OCI-LY1 (cell line): ENCODE measurements at regions not wholly inside any gene's neighbourhood (a gene's known extent, or its start where the extent isn't known, plus 50 kb on each side); places are given as distances from the start of the nearest gene placed in this dataset.
"Not testable (repeated sequence)": the region's sequence is repeated elsewhere in the genome, so short reads cannot be mapped to it uniquely, and the experiment has no call there.

Experiments
- H2AFZ ChIP-seq: fragments of 200-600 bp; sonication (generic), shearing (Covaris generic); 2 replicates; pipeline ENCODE4 v1.6.0; 2014; ENCODE audit warnings: antibody characterized with exemption, mild to moderate bottlenecking, low read length
- H3F3A ChIP-seq: fragments of 200-600 bp; sonication (generic), shearing (Covaris generic); 2 replicates; pipeline ENCODE4 v1.6.0; 2014; ENCODE audit warnings: mild to moderate bottlenecking, antibody characterized with exemption, low read length, moderate library complexity; ENCODE audit not compliant: insufficient read depth
- H3K27ac ChIP-seq: fragments of 200-600 bp; sonication (generic); 2 replicates; pipeline ENCODE4 v1.5.1; 2014; ENCODE audit warnings: low read length, mixed run types, mild to moderate bottlenecking, low read depth; ENCODE audit not compliant: poor library complexity, severe bottlenecking
- H3K27me3 ChIP-seq: fragments of 200-600 bp; sonication (generic); 2 replicates; pipeline ENCODE4 v1.6.0; 2014; ENCODE audit warnings: antibody characterized with exemption, mild to moderate bottlenecking, low read length, moderate library complexity; ENCODE audit not compliant: insufficient read depth
- H3K36me3 ChIP-seq: fragments of 200-600 bp; sonication (generic); 2 replicates; pipeline ENCODE4 v1.6.1; 2014; ENCODE audit warnings: mild to moderate bottlenecking, antibody characterized with exemption, low read length, moderate library complexity, mixed read lengths; ENCODE audit not compliant: insufficient read depth
- H3K4me1 ChIP-seq: fragments of 200-600 bp; sonication (generic); 2 replicates; pipeline ENCODE4 v1.5.1; 2014; ENCODE audit warnings: mild to moderate bottlenecking, low read length, moderate library complexity; ENCODE audit not compliant: insufficient read depth, severe bottlenecking
- H3K4me2 ChIP-seq: fragments of 200-600 bp; sonication (generic), shearing (Covaris generic); 2 replicates; pipeline ENCODE4 v1.6.1; 2014; ENCODE audit warnings: low read length
- H3K4me3 ChIP-seq: fragments of 200-600 bp; sonication (generic); 2 replicates; pipeline ENCODE4 v1.5.1; 2014; ENCODE audit warnings: low read length, low read depth, mild to moderate bottlenecking, mixed read lengths; ENCODE audit not compliant: poor library complexity, severe bottlenecking
- H3K79me2 ChIP-seq: fragments of 200-600 bp; shearing (Covaris generic); 2 replicates; pipeline ENCODE4 v1.6.1; 2016; ENCODE audit warnings: mixed run types, low read length, mixed read lengths; ENCODE audit not compliant: insufficient read depth
- H3K9ac ChIP-seq: fragments of 200-600 bp; sonication (generic), shearing (Covaris generic); 2 replicates; pipeline ENCODE4 v1.6.1; 2014; ENCODE audit warnings: mild to moderate bottlenecking, low read length, mixed read lengths
- H3K9me2 ChIP-seq: fragments of 200-600 bp; sonication (generic), shearing (Covaris generic); 2 replicates; pipeline ENCODE4 v1.6.1; 2014; ENCODE audit warnings: low read depth, mild to moderate bottlenecking, low read length, mixed read lengths
- H3K9me3 ChIP-seq: fragments of 200-600 bp; shearing (Covaris generic); 2 replicates; pipeline ENCODE4 v1.6.1; 2014; ENCODE audit warnings: low read length, mixed read lengths
- H4K20me1 ChIP-seq: fragments of 200-600 bp; sonication (generic), shearing (Covaris generic); 2 replicates; pipeline ENCODE4 v1.6.0; 2016; ENCODE audit warnings: mild to moderate bottlenecking, low read length; ENCODE audit not compliant: insufficient read depth
- CTCF ChIP-seq: fragments of 200-600 bp; sonication (generic), shearing (Covaris generic); IDR thresholded peaks from 2 replicates; pipeline ENCODE4 v1.5.1; 2017; ENCODE audit warnings: mild to moderate bottlenecking, antibody characterized with exemption, low read length, moderate library complexity, mixed read lengths
- EZH2 ChIP-seq: fragments of 200-600 bp; sonication (generic), shearing (Covaris generic); IDR thresholded peaks from 2 replicates; pipeline ENCODE4 v1.8.0; 2017; ENCODE audit warnings: borderline replicate concordance, mixed run types, mild to moderate bottlenecking, antibody characterized with exemption, low read length, moderate library complexity, mixed read lengths

- no peaks in the 10 kb centered on the region for H3F3A ChIP-seq
- H3K27ac ChIP-seq: no peak overlapping the region
- no peak overlapping the region for H3K4me2 ChIP-seq
- H3K4me3 ChIP-seq: no peak overlapping the region
- no peaks in the 10 kb centered on the region for H3K9me2 ChIP-seq
- TF ChIP-seq CTCF (no peak), EZH2 (no peak)
- H3K9me3 ChIP-seq: no peaks in the 10 kb centered on the region
- no peak overlapping the region for H3K9ac ChIP-seq
- H4K20me1 ChIP-seq: no peaks in the 10 kb centered on the region
- H2AFZ ChIP-seq: no peak overlapping the region
- no peaks in the 10 kb centered on the region for H3K36me3 ChIP-seq
- H3K79me2 ChIP-seq: no peaks in the 10 kb centered on the region
- no peaks in the 10 kb centered on the region for H3K27me3 ChIP-seq
- no peaks in the 10 kb centered on the region for H3K4me1 ChIP-seq
Observed at GRCh38 chr6:10343320-10343719, 71.6 kb downstream of the TFAP2A start.

- Histone ChIP-seq H3K36me3 (no peaks in the 10 kb centered on the region), H3K79me2 (no peaks in the 10 kb centered on the region)
Observed at GRCh38 chr6:10341605-10342004, 73.3 kb downstream of the TFAP2A start.

GRCh38 chr6:10338151-10338550 lies 76.7 kb downstream of the TFAP2A start:
- Histone ChIP-seq H3K4me3 (no peak overlapping the region), H3K9me3 (no peaks in the 10 kb centered on the region), H2AFZ (no peak overlapping the region), H4K20me1 (no peaks in the 10 kb centered on the region), H3K36me3 (no peaks in the 10 kb centered on the region), H3K27ac (no peak overlapping the region), H3K79me2 (no peaks in the 10 kb centered on the region), H3K9ac (no peak overlapping the region), H3K9me2 (no peaks in the 10 kb centered on the region), H3F3A (no peaks in the 10 kb centered on the region), H3K27me3 (no peaks in the 10 kb centered on the region), H3K4me1 (no peaks in the 10 kb centered on the region), H3K4me2 (no peak overlapping the region)
- no peak for TF ChIP-seq EZH2
- no peak for TF ChIP-seq CTCF

More at GRCh38 chr6:10341605-10342004, 73.3 kb downstream of the TFAP2A start:
- no peak overlapping the region for H2AFZ ChIP-seq
- no peaks in the 10 kb centered on the region for H3K9me3 ChIP-seq
- H3K4me1 ChIP-seq: no peaks in the 10 kb centered on the region
- TF ChIP-seq CTCF: no peak
- no peak for TF ChIP-seq EZH2
- no peaks in the 10 kb centered on the region for H3K9me2 ChIP-seq
- no peak overlapping the region for H3K9ac ChIP-seq
- H4K20me1 ChIP-seq: no peaks in the 10 kb centered on the region
- no peak overlapping the region for H3K4me3 ChIP-seq
- no peak overlapping the region for H3K27ac ChIP-seq
- H3F3A ChIP-seq: no peaks in the 10 kb centered on the region
- no peaks in the 10 kb centered on the region for H3K27me3 ChIP-seq
- H3K4me2 ChIP-seq: no peak overlapping the region

- not testable (repeated sequence) for H3K36me3 ChIP-seq, H4K20me1 ChIP-seq, H3K27ac ChIP-seq, H3F3A ChIP-seq, H3K79me2 ChIP-seq, H3K9me3 ChIP-seq, H3K4me1 ChIP-seq, H3K4me3 ChIP-seq, H3K27me3 ChIP-seq, H3K9me2 ChIP-seq, H3K4me2 ChIP-seq, H2AFZ ChIP-seq, H3K9ac ChIP-seq
Observed at GRCh38 chr6:10337376-10337775, 77.5 kb downstream of the TFAP2A start.
